GM21786 (cell line): ENCODE measurements at regions not wholly inside any gene's neighbourhood (a gene's known extent, or its start where the extent isn't known, plus 50 kb on each side); places are given as distances from the start of the nearest gene placed in this dataset.
A peak's percentile ranks its signal among the peaks of the same experiment; 100 is the strongest.
"Not testable (repeated sequence)": the region's sequence is repeated elsewhere in the genome, so short reads cannot be mapped to it uniquely, and the experiment has no call there.

Experiments
- ATAC-seq: cut with Tn5 transposase; IDR thresholded peaks from one replicate; pipeline ENCODE4 v1.9.1; 2021; ENCODE audit not compliant: unreplicated experiment

GRCh38 chr5:34436761-34437501 lies 219.2 kb upstream of the RAI14 start:
- no peak for ATAC-seq

- no peak for ATAC-seq
Measured at GRCh38 chr5:34439601-34440000, 216.5 kb upstream of the RAI14 start.

DNA sequence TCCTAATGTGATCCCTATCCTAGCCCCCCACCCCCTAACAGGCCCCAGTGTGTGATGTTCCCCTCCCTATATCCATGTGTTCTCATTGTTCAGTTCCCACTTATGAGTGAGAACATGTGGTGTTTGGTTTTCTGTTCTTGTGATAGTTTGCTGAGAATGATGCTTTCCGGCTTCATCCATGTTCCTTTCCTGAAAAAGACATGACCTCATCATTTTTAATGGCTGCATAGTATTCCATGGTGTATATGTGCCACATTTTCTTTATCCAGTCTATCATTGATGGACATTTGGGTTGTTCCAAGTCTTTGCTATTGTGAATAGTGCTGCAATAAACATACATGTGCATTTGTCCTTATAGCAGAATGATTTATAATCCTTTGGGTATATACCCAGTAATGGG lies 214.4 kb upstream of the RAI14 start:
- ATAC-seq: not testable (repeated sequence)

- ATAC-seq: no peak
Measured at GRCh38 chr5:34447424-34447823, 208.7 kb upstream of the RAI14 start.

DNA sequence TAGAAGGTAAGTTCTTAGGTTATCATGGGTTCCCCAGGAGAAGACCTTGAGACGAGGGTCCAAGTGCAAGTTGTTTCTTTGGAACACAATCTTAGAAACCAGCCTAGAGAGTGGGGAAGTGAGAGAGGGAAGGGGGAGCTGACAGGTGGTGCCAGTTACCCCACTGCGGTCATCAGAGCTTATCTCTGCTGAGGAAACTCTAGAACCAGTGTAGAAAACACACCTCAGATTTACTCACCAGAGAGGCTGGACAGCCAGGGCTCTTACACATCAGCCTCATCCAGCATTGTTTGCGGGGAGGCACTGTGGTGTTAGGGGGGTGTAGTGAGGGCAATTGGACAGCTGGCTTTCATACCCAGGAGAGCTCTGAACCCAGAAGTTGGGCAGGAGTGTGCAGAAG lies 206.5 kb upstream of the RAI14 start:
- no peak for ATAC-seq

- ATAC-seq: no peak
Measured at GRCh38 chr5:34450338-34450737, 205.8 kb upstream of the RAI14 start.

DNA sequence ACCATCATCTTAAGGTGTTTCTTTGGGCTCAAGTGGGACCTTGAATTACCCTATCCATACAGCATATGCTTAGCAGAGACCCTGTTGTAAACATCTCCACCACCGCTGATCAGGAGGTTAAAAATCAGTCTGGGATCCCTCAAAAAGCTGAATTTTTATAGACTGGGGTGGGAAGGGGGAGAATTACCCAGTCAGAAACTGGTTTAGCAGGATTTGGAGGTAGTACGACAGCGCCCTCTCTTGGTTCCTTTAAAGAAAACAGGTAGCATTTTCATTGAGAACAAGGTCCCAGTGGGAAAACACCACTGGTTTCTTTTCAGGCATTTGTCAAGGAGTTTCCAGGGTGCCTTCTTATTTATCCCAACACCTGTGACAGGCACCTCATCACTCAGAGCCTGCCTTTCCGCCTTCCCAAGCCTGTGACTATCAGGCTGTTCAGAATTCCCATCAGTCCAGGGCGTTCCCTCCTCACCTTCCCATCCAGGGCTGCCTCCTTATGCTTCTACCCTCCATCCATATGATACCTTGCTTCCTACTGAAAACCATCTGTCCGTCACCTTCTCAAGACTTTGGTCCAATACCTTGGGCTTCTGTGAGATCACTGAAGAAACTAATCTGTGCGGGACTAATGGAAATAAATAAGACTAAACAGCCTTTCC lies 203.8 kb upstream of the RAI14 start:
- ATAC-seq: no peak

DNA sequence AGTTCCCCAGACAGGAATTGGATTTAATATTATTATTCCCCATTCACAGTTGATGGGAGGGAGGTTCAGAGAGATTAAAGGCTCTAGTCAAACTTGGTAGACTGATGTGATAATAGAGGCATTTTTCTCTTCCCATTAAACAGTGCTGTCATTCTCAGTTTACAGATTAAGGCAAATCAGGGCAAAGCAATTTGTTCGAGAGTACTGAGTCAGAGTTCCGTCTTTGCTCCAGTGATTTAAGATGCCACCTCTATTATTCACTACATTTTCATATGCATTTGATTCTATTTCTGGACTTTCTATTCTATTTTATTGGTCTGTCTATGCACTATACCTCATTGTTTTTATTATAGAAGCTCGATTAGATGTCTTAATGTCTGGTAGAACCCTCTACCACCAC lies 201.0 kb upstream of the RAI14 start:
- no peak for ATAC-seq

DNA sequence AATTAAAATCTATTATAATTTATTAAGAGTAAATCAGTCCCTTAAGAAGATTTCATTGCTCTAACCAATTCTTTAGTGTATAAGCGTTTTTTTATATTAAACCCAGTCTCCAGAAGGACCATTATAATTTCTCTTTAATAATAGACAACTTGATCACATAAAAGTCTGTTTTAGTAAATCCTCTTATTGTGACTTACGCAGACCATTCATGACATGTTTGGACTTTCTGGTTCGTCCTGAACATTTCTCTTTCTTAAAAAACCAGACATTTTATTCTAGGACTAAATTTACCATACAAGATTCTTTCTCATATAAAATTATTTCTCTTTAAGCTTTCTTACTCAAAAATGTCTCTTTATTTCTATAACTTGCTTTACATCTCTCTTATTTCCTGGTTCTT lies 196.2 kb upstream of the RAI14 start:
- no peak for ATAC-seq

DNA sequence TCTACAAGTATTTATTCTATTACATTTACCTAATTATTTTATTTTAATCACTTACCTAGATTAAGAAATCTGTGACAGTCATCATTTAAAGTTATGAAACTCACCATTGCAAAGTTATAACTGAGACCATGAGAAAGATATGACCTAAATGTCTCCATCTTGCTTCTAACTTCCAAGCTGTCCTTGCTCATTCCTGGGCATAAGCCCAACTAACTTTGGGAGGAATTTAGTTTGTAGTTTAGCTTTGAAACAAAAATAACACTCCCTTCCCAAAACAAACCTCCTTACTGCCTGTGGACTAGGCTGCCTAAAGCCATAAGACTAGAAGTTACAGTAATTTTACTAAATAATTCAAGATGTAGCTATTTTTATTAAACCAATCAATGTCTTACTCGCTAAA lies 195.6 kb upstream of the RAI14 start:
- ATAC-seq: no peak

DNA sequence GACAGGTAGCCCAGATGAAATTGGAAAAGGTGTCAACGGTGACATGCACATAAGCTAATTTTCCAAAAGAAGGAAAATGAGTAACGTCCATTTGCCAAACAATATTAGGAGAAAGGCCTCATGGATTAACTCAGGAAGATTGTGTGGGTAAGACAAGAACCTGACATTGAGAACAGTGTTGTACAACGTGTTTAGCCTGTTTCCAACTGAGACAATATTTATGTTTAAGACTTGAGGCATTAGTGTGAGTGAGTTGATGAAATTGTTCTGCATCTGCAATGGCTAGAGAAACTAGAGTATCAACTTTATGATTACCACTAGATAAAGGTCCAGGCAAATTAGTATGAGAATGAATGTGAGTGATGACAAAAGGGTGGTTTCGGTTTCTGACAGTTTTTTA lies 191.3 kb upstream of the RAI14 start:
- ATAC-seq: no peak

GRCh38 chr5:34465301-34465700 lies 190.8 kb upstream of the RAI14 start:
- not testable (repeated sequence) for ATAC-seq

DNA sequence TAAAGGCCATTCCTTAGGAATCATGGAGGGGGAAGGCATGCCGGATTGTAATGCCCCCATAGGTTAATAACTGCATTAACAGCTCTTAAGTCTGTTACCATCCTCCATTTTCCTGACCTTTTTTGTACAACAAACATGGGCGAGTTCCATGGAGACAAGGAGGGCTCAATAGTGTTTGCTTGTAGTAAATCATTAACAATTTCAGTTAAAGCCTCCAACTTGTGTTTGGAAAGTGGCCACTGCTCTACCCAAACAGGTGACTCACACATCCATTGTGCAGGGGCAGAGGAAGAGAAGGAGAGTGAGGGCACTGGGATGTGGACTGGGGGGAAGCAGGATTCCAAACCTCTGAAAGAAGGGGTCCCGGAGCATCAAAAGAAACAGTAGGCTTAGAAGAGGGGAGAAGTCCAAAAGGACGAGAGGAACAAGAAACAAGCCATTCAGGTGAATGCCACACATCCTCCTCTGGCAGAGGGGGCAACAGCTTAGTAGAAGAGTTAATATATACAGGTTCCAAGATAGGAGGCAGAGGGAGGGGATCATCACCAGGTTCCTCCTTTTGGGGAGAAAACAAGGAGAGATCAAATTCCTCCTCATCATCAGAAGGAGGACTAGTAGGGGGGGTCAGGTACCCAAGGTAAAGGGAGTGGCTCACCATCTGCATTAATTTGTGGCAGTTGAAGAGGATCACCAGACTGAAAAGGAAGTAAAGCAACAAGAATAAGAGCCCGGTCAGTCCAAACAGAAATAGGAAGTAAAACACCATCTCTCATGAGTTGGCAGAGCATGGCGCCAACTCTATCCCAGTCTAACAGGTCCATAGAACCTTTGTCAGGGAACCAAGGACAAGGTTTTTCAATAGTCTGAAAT lies 189.4 kb upstream of the RAI14 start:
- ATAC-seq: not testable (repeated sequence)

GRCh38 chr5:34467436-34467835 lies 188.7 kb upstream of the RAI14 start:
- no peak for ATAC-seq

GRCh38 chr5:34467984-34468383 lies 188.1 kb upstream of the RAI14 start:
- ATAC-seq: not testable (repeated sequence)

GRCh38 chr5:34469971-34470370 lies 186.2 kb upstream of the RAI14 start:
- no peak for ATAC-seq

- peak; percentile 74 for ATAC-seq
Measured at GRCh38 chr5:34474573-34475021, 181.5 kb upstream of the RAI14 start.

DNA sequence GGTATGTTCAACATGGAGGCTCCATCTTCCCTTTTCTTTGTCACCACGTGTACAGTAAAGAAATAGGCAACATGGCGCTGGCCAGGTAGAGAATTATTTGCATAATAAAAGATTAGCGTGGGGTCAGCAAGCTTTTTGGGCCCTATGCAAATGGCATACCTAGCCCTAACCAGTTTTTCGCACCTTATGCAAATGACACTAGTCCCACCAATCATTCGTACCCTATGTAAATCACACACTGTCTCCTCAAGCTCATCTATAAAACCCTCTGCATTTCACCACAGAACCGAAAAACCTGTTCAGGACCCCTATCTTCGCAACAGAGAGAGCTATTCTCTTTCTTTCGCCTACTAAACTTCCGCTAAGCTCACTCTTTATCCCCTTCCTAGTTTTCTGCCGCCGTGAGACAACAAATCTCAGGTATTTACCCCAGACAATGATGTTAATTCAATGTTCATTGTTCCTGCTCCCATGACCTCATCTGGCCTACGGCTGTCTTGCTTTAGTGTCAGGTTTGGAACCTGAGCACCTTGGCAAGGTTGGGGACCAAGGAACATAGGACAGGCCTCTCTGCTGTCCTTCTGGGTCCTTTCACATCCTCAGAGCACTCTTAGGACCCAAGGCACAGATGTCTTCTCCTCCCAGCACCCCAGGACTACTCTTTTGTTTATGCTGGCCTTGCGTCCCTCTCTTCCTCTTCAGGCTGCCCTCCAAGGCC lies 180.7 kb upstream of the RAI14 start:
- no peak for ATAC-seq

DNA sequence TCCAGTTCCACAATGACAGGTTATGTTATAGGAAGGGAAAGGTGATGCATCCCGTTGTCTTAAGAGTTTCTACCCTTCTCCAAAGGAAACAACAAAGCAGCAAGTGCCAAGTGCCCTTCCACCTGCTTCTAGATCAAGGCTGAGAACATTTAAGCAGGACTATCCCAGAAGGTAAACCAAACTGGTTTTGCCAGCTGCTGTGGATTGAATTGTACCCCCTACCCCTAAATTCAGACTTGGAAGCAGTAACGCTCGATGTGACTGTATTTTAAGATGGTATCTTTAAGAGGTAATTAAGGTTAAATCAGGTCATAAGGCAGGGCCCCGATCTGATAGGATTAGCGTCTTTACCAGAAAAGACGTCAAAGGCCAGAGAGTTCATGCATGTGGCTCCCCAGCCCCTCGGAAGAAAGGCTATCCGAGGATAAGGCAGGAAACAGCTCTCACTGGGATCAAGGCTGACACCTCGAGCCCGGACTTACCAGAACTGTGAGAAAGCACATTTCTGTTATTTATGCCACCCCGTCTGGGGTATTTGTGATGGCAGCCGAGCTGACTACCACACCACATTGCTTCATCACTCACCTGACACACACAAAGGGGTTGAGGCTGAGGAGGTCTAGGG lies 179.1 kb upstream of the RAI14 start:
- no peak for ATAC-seq

- no peak for ATAC-seq
Measured at GRCh38 chr5:34480810-34481528, 175.2 kb upstream of the RAI14 start.
